ENCODE measurements at regions not wholly inside any gene's neighbourhood (a gene's known extent, or its start where the extent isn't known, plus 50 kb on each side); places are given as distances from the start of the nearest gene placed in this dataset.

- TF ChIP-seq ZNF792 (tag by site-specific recombination; IDR thresholded peaks at IDR 0.05) (no peak), CTCF (tag by site-specific recombination; IDR thresholded peaks at IDR 0.05) (no peak), ZNF274 (IDR thresholded peaks at IDR 0.05; ENCODE audit: low read length) (no peak), ZNF274 (tag by site-specific recombination; IDR thresholded peaks at IDR 0.05; ENCODE audit: borderline replicate concordance) (no peak), YY1 (tag by site-specific recombination; IDR thresholded peaks at IDR 0.05) (no peak), ZBTB10 (tag by site-specific recombination; IDR thresholded peaks at IDR 0.05) (no peak), ZBTB44 (tag by site-specific recombination; IDR thresholded peaks at IDR 0.05) (no peak), ZNF473 (tag by site-specific recombination; IDR thresholded peaks at IDR 0.05) (no peak), GLIS1 (tag by site-specific recombination; IDR thresholded peaks at IDR 0.05) (no peak)
These were observed 78.7 kb downstream of the SYNE3 start for GRCh38 chr14:95437715-95438114.

All from HEK293 (cell line).